ENCODE measurements at regions not wholly inside any gene's neighbourhood (a gene's known extent, or its start where the extent isn't known, plus 50 kb on each side); places are given as distances from the start of the nearest gene placed in this dataset. TPM values are rescaled to one million over a fixed set of nuclear protein-coding genes. Genes with fewer than 3 reads are reported as not detected.

- Histone ChIP-seq H3K4me1 (ENCODE audit: control insufficient read depth in 4 of 4, insufficient read depth in 4 of 4, low read length in 3 of 4) (no peaks in the 10 kb centered on the region), H3K4me3 (ENCODE audit: low read depth in 1 of 3, low read length in 3 of 3) (no peak overlapping the region), H3K27ac (ENCODE audit: low read depth in 1 of 2, low read length in 2 of 2) (no peak overlapping the region), H3K27me3 (ENCODE audit: control insufficient read depth in 4 of 4, insufficient read depth in 4 of 4, low read length in 3 of 4) (no peaks in the 10 kb centered on the region), H3K9ac (ENCODE audit: low read depth in 1 of 2, low read length in 2 of 2) (no peak overlapping the region), H3K9me3 (ENCODE audit: control insufficient read depth in 4 of 4, low read length in 3 of 4) (no peaks in the 10 kb centered on the region), H3K36me3 (ENCODE audit: control insufficient read depth in 4 of 4, insufficient read depth in 3 of 4, low read depth in 1 of 4, low read length in 3 of 4) (no peaks in the 10 kb centered on the region)
- WGBS, result 73% methylated on average over 3 of the region's 3 CpGs
- DNase-seq (ENCODE audit: low spot score), result no peak
- TF ChIP-seq NR2F2 (IDR thresholded peaks at IDR 0.05) (no peak), REST (IDR thresholded peaks at IDR 0.05) (no peak)
These were observed 52.8 kb upstream of the RGS17 start for GRCh38 chr6:153183925-153184324.

Small RNA genes in the stretch of these regions (small RNA-seq; reads per million reads assigned to genes)
- not detected for gene AL603908.1
- not detected for gene MTND3P20
- gene MTND4LP20, result not detected
- gene RNA5SP225, result not detected
- not detected for gene RNU6-896P
